GM19372 (cell line): ENCODE measurements at regions not wholly inside any gene's neighbourhood (a gene's known extent, or its start where the extent isn't known, plus 50 kb on each side); places are given as distances from the start of the nearest gene placed in this dataset.

Source experiments
- ATAC-seq: cut with Tn5 transposase; IDR thresholded peaks from one replicate; pipeline ENCODE4 v1.9.1; 2021; ENCODE audit warnings: mild to moderate bottlenecking, low read depth, moderate library complexity; ENCODE audit not compliant: unreplicated experiment

- no peak for ATAC-seq
These were observed 205.6 kb downstream of the LARP7 start for GRCh38 chr4:112842513-112842912.

DNA sequence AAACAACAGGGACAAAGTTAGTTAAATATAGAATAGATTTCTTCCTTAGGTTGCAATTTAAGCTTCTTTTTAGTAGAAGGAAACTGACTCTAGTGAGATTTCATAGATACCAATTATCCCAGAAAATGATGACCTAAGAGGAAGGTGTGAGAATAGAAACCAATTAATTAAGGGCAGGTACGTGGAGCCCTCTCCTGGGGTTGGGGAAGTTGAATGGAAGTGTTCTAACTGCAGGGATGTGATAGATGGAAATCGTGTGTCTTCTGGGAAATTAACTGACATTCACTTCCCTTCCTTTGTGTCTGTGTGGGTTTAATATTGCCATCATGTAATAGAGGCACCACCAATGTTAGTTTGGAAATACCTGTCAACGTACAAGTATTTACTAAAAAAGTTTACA lies 204.1 kb upstream of the ANK2 start:
- ATAC-seq = no peak

- ATAC-seq = no peak
These were observed 202.4 kb upstream of the ANK2 start for GRCh38 chr4:112847045-112847444.

GRCh38 chr4:112847781-112848180 lies 201.7 kb upstream of the ANK2 start:
- no peak for ATAC-seq

DNA sequence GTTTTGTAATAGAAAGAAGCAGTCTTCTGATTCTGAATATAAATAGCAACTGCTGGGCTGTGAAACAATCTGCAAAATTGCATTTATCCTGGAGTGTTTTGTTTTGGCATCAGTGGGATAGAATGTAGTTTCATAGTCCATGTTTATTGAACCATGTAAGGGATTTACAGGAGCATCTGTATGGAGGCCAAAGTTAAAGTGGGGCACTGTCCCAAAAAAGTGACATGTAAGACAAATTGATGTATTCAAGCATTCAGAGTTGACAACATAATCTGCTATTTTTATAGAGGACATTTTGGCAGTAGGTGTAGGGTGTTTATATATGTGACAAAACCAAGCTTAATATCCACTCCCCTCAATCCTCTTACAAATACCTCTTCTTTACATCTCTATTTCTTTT lies 200.5 kb upstream of the ANK2 start:
- ATAC-seq = no peak

DNA sequence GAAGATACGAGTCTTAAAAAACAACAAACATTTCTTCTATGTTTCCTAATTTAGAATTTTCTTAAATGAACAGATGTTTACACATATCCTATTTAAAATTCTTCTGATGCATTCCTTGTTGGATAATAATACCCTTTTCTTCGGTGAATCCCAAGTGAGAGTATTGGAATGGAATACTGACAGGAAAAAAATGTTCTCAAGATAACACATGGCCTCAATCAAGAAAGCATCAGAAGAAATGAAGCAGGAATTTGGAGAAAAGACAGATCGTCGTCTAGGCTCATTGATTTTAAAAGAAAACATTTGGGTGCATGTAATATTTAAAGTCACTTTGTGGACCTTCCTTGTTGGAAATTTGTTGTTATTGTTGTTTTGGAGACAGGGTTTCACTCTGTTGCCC lies 196.9 kb upstream of the ANK2 start:
- no peak for ATAC-seq

GRCh38 chr4:112853662-112854256 lies 195.7 kb upstream of the ANK2 start:
- ATAC-seq = no peak

DNA sequence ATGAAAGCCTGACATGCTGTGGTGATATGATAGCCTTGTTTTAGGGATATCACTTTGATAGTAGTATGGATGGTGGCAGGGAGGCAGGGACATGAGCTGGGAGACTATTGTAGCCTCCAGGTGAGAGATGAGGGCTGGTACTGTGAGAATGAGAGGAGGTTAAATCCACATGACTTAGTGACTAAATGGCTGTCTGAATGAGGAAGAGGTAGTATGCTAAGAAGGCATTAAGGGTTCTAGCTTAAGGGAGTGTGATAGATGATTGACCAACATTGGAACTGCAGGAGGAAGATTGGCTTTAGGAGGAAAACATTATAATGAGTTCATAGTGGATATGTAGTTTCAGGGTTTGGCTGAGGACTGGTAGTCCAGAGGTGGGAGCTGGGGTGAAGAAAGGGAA lies 195.0 kb upstream of the ANK2 start:
- ATAC-seq = no peak

DNA sequence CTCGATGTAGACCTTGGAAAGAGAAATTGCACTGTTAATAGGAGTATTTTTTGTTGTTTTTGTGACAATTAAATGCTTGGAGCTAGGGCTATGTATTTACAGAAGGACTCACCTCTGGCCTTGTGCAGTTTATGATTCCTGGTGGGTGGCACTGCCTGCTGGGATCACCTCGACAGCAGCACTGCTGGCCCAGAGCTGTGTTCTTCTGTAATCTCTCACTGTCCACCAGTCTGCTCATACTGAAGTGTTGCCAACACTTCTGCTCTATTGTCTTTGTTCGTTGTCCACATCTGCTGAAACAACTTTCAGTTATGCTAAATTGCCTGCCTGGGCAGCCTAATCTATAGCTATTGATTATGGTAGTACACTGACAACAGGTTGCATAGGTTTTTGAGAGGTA lies 194.4 kb upstream of the ANK2 start:
- no peak for ATAC-seq

GRCh38 chr4:112857461-112857860 lies 192.0 kb upstream of the ANK2 start:
- ATAC-seq = no peak

- no peak for ATAC-seq
These were observed 190.7 kb upstream of the ANK2 start for GRCh38 chr4:112858751-112859150.

DNA sequence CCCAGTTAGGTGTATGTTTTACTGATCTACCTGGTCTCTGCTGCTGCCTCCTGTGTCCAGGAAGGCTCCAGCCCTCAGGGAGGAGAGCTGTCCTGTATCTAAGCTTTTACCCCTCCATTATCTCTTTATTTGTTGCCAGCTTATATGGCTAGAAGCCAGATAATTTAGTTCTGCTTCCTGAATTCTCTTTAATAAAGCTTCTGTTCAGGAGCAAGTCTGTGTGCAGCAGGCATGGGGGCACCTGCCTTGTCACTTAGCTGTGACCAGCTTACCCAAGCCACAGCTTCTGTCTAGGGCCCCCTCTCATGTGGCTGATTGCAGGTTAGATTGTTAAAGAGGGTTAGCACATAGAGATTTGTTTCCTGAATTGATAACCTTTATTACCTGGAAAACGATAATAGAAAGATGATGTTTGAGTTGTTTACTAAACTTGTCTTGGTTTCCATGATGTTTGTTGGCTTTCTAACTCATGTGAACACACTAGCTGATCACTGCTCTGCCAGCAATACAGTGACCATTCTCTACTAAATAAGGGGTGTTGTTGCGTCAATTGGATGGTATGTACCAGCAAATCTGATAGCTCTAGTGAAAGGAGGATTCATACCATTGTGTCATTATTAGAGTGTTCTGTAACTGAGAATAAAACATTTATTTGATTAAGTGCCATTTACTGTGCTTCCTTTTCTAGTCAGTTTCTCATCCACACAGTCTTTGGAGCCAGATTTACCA lies 189.8 kb upstream of the ANK2 start:
- ATAC-seq = no peak

DNA sequence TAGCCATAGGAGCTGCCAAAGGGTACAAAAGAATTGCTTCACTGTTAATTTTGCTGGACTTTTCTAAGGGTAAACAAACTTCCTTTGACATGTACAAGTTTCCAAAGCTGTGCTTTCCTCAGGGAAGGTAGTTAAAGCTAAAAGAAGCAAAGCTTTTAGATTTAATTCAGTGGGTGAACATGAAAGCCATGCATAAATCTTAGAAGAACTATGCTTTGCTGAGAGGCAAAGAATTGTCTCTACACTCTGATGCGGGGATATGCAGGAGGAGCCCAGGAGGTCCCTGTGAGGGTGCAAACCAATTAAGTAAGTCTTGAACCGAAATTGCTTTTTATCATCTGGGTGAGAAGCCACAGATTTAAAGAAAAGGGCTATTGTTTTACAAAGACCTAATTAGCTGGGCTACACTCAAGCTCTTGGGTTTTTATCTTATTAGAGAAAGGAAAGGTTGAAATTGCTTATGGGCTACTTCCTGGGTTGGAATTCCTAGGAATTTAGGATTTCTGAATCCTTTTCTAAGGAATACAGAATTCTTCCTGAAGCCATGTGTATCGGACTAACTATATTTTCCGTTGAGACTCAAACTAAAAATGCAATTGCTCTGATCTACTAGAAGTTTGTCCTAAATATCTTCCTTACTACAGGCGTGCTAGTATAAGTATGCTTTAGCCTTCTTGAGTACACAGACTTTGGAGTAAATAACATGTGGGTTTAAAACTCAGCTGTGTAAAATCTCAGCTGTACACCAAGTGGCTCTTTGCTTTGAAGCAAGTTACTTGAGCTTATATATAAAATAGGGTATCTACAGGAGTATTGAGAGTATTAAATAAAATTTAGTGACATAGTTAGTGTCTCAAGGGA lies 188.4 kb upstream of the ANK2 start:
- ATAC-seq = no peak

DNA sequence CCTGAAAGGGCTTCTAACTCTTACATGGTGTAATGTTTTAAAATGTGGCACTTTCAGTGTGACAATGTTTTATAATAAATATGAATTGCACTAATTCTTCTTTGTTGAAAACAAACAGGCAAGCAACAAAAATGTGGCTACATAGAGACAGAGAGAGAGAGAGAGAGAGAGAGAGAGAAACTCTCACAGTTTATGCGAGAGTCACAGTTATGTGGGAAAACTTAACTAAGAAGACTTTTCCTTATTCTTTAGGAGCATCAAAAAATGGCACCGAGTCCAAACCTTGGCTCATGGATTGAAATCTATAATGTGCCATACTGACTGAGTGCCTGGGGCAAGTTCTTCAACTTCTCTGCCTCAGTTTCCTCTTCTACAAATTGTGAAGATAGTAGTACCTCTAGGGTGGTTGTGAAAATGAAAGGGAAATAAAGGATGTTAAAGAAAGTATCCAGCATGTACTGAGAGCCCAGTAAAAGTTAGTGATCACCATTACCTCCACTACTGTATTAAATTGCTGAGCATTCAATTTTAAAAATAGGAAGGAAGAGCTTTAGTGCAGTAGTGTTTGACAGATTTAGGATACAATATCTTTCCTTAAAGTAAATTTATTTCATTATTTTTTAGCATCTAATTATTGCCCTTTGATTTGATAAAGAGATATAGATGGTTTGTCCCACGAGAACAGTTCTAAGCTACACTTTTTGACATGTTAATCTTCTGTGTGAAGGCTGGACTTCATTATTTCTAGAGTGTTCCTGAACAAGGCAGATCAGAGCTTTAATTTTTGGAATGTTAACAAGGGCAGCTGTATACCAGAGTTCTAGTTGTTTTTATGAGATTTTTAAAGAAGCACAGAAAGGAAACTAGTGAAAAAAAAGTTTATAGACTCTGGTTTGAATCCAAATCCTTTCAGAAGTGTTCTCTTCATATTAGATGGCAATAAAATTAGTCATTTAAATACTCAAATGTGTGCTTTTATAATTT lies 187.5 kb upstream of the ANK2 start:
- no peak for ATAC-seq

DNA sequence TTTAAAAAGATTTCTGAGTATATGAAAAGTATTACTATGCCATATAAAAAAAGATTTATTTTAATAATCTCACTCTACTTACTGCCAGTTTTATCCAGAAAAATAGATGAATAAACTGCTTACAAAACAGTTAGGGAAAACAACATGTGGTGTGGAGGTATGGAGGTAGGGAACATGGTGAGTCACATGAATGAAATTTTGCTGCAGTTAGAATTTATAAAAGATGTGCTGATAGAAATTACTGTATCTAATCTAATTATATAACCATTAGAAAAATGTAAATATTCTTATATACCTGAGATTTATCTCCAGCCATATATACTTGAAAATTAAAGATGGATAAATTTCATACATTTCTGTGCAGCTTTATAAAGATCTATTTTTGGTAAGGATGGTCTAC lies 184.0 kb upstream of the ANK2 start:
- no peak for ATAC-seq

GRCh38 chr4:112876316-112876715 lies 173.1 kb upstream of the ANK2 start:
- no peak for ATAC-seq

DNA sequence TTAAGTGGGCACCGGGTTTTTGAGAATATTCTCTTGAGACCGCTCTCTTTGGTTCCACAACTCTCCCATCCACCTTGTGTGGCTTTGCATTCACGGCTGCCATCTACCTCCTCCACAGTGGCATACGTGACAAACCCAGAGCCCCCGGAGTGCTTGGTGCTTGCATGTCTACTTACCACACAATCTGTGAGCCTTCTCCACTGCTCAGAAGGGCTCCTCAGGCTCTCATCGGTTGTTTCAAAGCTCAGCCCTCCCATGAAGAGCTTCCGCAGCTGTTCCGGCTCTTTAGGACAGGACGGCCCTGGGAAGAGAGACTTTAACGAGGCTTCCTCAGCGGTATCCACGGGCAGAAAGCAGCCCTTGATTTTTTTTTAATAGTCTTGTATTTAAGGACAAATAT lies 167.6 kb upstream of the ANK2 start:
- no peak for ATAC-seq

DNA sequence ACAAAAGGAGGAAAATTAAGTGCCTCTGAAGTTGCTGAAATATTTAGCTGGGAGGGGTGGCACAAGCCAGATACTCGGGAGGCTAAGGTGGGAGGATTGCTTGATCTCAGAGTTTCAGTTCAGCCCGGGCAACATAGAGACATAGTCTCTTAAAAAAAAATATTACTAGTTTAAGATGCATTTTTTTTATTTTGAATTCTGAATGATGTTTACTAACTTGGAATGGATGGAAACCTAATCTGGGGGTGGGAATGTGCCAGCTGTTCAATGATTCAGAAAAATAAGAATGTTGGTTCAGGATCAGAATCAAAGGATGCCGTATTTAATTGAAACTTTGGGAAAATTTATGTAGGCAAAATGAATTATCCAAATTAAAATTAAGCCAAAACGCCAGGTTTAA lies 167.2 kb upstream of the ANK2 start:
- ATAC-seq = no peak

GRCh38 chr4:112884406-112884805 lies 165.0 kb upstream of the ANK2 start:
- ATAC-seq = no peak

- ATAC-seq = no peak
These were observed 163.6 kb upstream of the ANK2 start for GRCh38 chr4:112885897-112886296.
